GM18507 (cell line): ENCODE measurements at regions not wholly inside any gene's neighbourhood (a gene's known extent, or its start where the extent isn't known, plus 50 kb on each side); places are given as distances from the start of the nearest gene placed in this dataset.

Source experiments
- DNase-seq: peaks from one replicate; pipeline ENCODE4 v3.0.0; 2011; ENCODE audit warnings: low read depth; ENCODE audit not compliant: insufficient read length; ENCODE audit errors: extremely low spot score
- FAIRE-seq: peaks from 2 replicates; lab custom pipeline; 2011; peaks lifted over from hg19 to GRCh38; lab: Jason Lieb, UNC

GRCh38 chr7:142365410-142365842, 107.6 kb upstream of the PRSS58 start:
- FAIRE-seq = no peak

DNA sequence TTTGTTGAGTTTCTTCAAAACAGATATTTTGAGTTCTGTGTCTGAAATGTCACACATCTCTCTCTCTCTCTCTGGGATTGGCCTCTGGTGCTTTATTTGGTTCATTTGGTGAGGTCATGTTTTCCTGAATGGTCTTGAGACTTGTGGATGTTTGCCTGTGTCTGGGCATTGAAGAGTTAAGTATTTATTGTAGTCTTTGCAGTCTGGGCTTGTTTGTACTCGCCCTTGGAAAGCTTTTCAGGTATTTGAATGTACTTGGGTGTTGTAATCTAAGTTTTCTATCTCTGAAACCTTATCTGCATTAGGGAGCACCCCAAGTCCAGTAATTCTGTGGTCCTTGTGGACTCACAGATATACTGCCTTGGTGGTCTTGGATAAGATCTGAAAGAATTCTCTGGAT, 106.7 kb upstream of the PRSS58 start:
- no peak for FAIRE-seq
- DNase-seq = no peak

More at GRCh38 chr7:142365410-142365842, 107.6 kb upstream of the PRSS58 start:
- no peak for DNase-seq

GRCh38 chr7:142362349-142362748, 104.5 kb upstream of the PRSS58 start:
- no peak for FAIRE-seq
- DNase-seq = no peak

- no peak for FAIRE-seq
- DNase-seq = no peak
Observed at GRCh38 chr7:142359694-142360279, 101.9 kb upstream of the PRSS58 start.

DNA sequence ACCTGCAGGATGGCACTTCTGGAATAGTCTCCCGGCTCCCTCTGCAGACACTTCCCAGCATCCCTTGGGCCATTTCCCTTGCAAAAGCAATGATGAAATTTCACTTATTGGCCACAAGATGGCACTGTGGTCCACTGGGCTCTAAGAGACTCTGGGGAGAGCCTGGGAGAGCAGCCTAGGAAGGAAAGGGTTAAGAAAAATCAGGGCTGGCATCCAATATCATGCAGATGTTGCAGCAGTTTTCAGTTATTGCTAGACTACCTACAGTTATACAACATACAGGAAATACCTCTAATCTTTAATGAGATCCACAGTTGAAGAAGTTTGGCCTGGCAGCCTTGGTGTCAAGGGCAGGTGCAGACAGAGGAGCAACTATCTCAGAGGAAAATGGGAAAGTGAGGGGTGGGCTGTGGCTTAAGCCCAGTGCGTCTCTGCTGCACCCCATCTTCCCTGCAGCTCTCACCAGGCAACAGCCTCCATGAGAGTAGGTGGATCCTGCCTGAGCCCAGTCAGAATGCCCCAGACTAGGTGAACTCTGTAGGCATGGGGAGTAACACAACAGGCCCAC, 100.2 kb upstream of the PRSS58 start:
- peak; percentile 2 for DNase-seq

DNA sequence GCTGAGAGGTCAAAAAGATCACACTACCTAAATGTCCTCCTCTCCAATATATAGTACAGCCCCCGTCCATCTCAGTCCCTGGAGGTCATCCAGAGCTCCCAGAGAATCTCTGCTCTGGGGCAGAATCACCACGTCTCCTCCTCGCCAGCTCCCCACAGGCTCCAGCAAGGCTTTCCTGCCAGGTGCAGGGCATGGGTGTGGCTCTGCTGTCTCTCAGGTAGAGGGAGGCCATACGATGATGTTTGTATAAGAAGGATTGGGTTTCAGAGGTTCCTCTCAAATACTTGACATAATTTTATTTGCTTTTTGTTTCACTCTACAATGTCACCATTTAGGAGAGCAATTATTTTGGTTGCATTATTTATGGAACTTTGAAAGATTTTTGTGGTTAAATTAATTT, 98.3 kb upstream of the PRSS58 start:
- FAIRE-seq (no peak), DNase-seq (no peak)

More for the DNA sequence above, 100.2 kb upstream of the PRSS58 start:
- FAIRE-seq = peak; percentile 88

DNA sequence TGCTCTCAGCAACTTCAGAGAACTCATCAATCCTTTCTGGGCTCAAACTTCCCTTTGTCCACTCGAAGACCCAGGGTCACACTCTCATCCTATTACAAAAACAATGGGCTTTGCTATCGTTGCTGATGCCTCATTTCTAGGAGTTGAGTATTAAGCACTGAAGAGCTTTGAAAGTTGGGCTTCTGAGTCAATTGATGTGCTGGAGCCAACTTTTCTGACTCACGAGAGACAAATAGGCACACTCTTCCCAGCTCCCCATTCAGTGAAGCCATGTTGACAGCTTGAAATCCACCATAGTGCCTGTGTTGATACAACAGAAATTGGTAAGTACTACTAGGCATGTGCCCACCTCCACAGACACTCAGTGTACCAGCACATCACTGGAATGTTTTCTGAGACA, 97.5 kb upstream of the PRSS58 start:
- no peak for DNase-seq
- FAIRE-seq = no peak

- DNase-seq (no peak), FAIRE-seq (no peak)
Observed at GRCh38 chr7:142353147-142354060, 95.5 kb upstream of the PRSS58 start.

DNA sequence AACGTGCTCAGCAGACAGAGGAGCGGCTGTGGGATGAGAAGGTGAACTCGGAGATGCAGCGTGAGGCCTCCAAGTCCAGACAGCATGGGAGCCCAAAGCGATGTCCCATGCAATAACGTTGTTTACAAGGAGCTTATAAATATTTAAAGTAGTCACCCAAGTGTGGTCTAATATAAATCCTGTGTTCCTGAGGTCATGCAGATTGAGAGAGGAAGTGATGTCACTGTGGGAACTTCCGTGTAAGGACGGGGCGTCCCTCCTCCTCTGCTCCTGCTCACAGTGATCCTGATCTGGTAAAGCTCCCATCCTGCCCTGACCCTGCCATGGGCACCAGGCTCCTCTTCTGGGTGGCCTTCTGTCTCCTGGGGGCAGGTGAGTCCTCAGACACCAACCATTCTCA, 94.7 kb upstream of the PRSS58 start:
- DNase-seq (no peak), FAIRE-seq (no peak)

GRCh38 chr7:142351145-142351544, 93.3 kb upstream of the PRSS58 start:
- no peak for FAIRE-seq
- DNase-seq = no peak

- no peak for FAIRE-seq
Observed at GRCh38 chr7:142349670-142350405, 92.0 kb upstream of the PRSS58 start.

DNA sequence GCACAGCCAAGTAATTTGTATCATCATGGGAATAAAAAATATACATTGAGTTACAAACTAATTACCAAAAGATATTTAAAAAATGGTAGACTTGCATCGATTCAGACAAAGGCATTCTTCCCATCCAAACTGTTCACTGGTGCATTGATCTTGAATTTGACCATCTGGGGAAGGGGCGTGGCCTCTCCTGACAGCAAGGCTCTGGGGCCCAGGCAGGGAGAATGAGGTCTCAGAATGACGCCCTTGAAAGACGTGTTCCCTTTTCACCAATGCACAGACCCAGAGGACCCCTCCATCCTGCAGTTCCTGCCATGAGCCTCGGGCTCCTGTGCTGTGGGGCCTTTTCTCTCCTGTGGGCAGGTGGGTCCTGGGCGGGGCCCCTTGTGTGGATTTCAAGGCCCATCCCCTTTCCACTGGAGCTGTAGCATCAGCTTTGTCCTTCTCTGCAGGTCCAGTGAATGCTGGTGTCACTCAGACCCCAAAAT, 91.1 kb upstream of the PRSS58 start:
- DNase-seq = no peak
- FAIRE-seq = no peak

More at GRCh38 chr7:142349670-142350405, 92.0 kb upstream of the PRSS58 start:
- no peak for DNase-seq

DNA sequence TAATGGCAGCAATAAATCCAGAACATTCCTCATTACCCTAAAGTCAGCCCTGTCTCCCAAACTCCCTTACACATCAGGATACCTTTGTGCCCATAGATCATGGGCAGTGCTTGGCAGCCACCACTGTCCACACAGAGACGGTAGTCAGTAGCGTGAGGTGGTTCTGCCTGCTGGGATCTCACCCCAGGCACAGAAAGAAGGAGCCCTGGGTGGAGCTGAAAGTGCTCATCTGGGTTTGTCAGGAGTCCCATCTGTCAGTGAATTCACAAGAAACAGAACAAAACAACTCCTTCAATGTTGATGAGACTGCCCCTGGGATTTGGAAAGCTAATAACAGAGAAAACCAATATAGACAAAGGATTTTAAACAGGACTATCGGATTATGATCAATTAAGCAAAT, 90.2 kb upstream of the PRSS58 start:
- FAIRE-seq = no peak
- DNase-seq = no peak

DNA sequence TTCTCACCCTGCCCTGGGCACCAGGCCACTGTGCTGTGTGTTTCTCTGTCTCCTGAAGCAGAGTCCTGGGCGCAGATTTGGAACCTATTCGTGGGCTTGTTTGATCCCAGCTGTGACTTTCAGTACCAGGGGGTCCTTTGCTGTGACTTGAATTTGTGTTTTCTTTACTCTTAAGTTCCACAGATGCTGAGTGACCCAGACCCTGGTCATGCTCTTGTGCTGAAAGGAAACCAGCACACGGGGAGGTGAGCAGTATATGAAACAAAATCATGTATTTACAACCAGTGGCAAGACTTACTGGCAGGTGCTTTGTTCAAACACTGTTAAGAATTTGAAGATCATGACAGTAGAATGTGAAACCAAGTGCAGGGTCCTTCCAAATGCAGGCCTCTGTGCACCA, 89.2 kb upstream of the PRSS58 start:
- no peak for DNase-seq
- no peak for FAIRE-seq

DNA sequence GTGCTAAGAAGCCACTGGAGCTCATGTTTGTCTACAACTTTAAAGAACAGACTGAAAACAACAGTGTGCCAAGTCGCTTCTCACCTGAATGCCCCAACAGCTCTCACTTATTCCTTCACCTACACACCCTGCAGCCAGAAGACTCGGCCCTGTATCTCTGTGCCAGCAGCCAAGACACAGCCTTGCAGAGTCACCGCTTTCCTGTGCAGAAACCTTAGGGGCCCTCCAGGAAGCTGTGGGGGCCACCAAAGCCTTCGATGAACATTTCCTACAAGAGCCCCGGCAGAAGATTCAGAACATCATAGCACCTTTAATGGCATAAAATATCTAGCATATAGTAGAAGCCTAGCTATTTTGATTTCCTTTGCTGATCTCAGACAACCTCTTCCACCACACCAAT, 88.0 kb upstream of the PRSS58 start:
- DNase-seq (no peak), FAIRE-seq (no peak)

DNA sequence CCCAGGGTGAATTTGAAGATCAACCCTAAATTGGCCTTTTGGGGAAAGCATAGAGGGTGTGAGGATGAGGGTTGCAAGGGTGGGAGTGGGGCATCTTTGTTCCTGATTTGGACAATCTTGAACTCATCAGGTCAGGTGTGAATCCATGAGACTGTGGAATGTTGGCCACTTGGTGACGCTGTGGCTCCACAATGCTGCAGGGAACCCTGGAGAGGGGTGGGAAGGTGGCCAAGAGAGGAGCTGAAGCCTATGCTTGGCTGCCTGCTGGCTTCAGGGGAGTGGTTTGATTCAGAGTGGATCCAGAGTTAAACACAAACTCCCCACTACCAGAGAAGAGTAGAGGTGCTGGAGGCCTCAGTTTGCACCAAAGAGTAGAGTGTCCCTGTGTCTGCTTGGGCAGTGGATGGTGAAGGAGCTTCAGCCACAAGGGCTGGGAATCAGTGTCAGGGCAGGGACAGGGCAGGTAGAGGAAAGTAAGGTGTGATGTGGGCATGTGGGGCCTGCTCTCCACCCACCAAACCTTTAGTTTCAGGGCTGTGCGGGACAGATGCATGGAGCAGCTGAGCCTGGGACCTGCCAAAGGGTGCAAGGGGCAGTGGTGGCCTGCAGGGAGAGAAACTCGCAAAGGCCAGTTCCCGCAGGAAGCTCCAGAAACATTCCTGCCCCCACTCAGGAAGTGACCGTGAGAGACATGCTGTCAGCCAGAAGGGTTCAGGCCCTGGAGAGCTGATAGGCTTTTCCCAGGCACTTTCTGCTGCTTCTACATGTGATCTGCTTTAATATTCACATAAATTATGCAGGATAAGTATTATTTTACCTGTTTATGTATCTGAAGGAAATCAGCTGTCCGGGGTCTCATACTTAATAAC, 81.0 kb upstream of the PRSS58 start:
- DNase-seq = no peak
- no peak for FAIRE-seq

DNA sequence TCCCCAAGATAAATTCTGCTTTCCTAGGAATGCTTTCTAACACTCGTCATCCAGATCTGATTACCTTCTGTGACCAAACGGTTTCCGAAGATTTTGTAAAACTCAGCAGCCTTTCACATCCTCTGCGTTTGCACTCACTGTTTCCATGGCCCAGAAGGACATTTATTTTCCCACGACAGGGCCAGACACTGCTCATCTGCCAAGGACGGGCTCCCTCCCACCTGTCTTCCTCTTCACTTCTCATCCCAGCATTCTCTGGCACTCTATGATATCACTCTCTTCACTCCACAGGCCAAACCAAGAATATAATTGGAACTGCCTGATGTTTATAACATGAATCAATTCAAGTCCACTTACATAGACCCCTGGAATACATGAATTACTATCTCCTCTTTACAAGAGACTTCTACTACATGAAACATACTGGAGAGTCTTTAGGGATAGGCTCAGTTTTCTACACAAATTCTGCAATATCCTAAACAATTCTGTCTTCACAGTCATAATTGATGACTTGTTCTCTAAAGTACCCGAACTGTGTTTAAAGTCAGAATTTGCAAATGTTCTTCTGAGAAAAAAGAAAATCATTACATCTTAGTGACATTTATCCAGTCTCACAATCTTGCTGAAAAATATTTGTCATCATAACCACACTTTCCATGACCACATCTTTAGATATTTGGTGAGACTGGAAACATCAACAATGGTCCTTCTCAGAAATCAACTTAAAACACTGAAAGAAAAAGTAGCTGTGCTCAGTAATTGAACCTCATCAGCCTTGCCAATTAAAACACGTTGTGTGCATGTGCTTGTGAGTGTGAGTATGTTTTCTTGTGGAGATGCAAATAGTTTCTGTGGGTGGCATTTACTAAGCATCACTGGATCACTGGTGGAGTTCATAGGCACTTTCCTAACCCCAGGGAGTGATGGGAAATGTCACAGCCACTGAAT, 79.5 kb upstream of the PRSS58 start:
- FAIRE-seq = no peak
- DNase-seq = no peak

- FAIRE-seq (no peak), DNase-seq (no peak)
Observed at GRCh38 chr7:142334806-142335205, 76.9 kb upstream of the PRSS58 start.
